HEK293 (cell line): ENCODE measurements at regions not wholly inside any gene's neighbourhood (a gene's known extent, or its start where the extent isn't known, plus 50 kb on each side); places are given as distances from the start of the nearest gene placed in this dataset.

Source experiments
- ATF2 ChIP-seq: fragments of 450-650 bp; formaldehyde crosslinking; IDR thresholded peaks from 2 replicates; pipeline ENCODE4 v1.5.1; 2016; ENCODE audit warnings: missing biosample characterization, missing genetic modification characterization, low read depth
- ELK4 ChIP-seq: IDR thresholded peaks from 2 replicates; pipeline ENCODE4 v1.6.1; 2011; ENCODE audit warnings: mild to moderate bottlenecking, low read depth, low read length, borderline replicate concordance
- GLI2 ChIP-seq: fragments of 450-650 bp; formaldehyde crosslinking; IDR thresholded peaks from 2 replicates; pipeline ENCODE4; 2017; ENCODE audit warnings: missing biosample characterization, missing genetic modification characterization, low read depth, borderline replicate concordance
- INSM2 ChIP-seq: fragments of 450-650 bp; formaldehyde crosslinking; IDR thresholded peaks from 2 replicates; pipeline ENCODE4 v1.5.1; 2016; ENCODE audit warnings: missing biosample characterization, missing genetic modification characterization
- KLF8 ChIP-seq: fragments of 450-650 bp; formaldehyde crosslinking; IDR thresholded peaks from 2 replicates; pipeline ENCODE4 v1.5.1; 2016; ENCODE audit warnings: missing biosample characterization, missing genetic modification characterization
- MYNN ChIP-seq: fragments of 450-650 bp; formaldehyde crosslinking; IDR thresholded peaks from 2 replicates; pipeline ENCODE4 v1.5.1; 2016; ENCODE audit warnings: missing biosample characterization, missing genetic modification characterization, borderline replicate concordance
- MZF1 ChIP-seq: fragments of 450-650 bp; formaldehyde crosslinking; IDR thresholded peaks from 2 replicates; pipeline ENCODE4 v1.5.1; 2017; ENCODE audit warnings: missing biosample characterization, missing genetic modification characterization, borderline replicate concordance
- ZBTB1 ChIP-seq: fragments of 450-650 bp; formaldehyde crosslinking; IDR thresholded peaks from 2 replicates; pipeline ENCODE4 v1.5.1; 2016; ENCODE audit warnings: missing biosample characterization, missing genetic modification characterization
- ZBTB20 ChIP-seq: fragments of 450-650 bp; formaldehyde crosslinking; IDR thresholded peaks from 2 replicates; pipeline ENCODE4 v1.5.1; 2016; ENCODE audit warnings: missing biosample characterization, missing genetic modification characterization
- ZFHX2 ChIP-seq: fragments of 450-650 bp; formaldehyde crosslinking; conservative IDR thresholded peaks from 2 replicates; pipeline ENCODE4 v1.5.1; 2016; ENCODE audit warnings: missing biosample characterization, missing genetic modification characterization
- ZNF138 ChIP-seq: fragments of 450-650 bp; formaldehyde crosslinking; IDR thresholded peaks from 2 replicates; pipeline ENCODE4 v1.5.1; 2016; ENCODE audit warnings: missing biosample characterization, missing genetic modification characterization, borderline replicate concordance
- ZNF248 ChIP-seq: fragments of 450-650 bp; formaldehyde crosslinking; IDR thresholded peaks from 2 replicates; pipeline ENCODE4 v1.5.1; 2017; ENCODE audit warnings: missing biosample characterization, missing genetic modification characterization
- ZNF280D ChIP-seq: fragments of 450-650 bp; formaldehyde crosslinking; IDR thresholded peaks from 2 replicates; pipeline ENCODE4 v1.5.1; 2016; ENCODE audit warnings: missing biosample characterization, missing genetic modification characterization
- ZNF292 ChIP-seq: fragments of 450-650 bp; formaldehyde crosslinking; IDR thresholded peaks from 2 replicates; pipeline ENCODE4 v1.5.1; 2016; ENCODE audit warnings: low read depth, missing biosample characterization, missing genetic modification characterization, borderline replicate concordance
- ZNF354C ChIP-seq: fragments of 450-650 bp; formaldehyde crosslinking; IDR thresholded peaks from 2 replicates; pipeline ENCODE4 v1.5.1; 2016; ENCODE audit warnings: missing biosample characterization, missing genetic modification characterization, low read depth, borderline replicate concordance
- ZNF449 ChIP-seq: fragments of 450-650 bp; formaldehyde crosslinking; IDR thresholded peaks from 2 replicates; pipeline ENCODE4 v1.5.1; 2017; ENCODE audit warnings: missing biosample characterization, mild to moderate bottlenecking, missing genetic modification characterization, moderate library complexity
- ZNF513 ChIP-seq: fragments of 450-650 bp; IDR thresholded peaks from 2 replicates; pipeline ENCODE4 v1.5.1; 2018; ENCODE audit warnings: missing biosample characterization, missing genetic modification characterization
- ZNF529 ChIP-seq: fragments of 450-650 bp; formaldehyde crosslinking; IDR thresholded peaks from 2 replicates; pipeline ENCODE4 v1.5.1; 2017; ENCODE audit warnings: missing genetic modification characterization, missing biosample characterization; ENCODE audit not compliant: insufficient replicate concordance
- ZNF544 ChIP-seq: fragments of 450-650 bp; formaldehyde crosslinking; IDR thresholded peaks from 2 replicates; pipeline ENCODE4 v1.5.0; 2017; ENCODE audit warnings: missing biosample characterization, missing genetic modification characterization
- ZNF629 ChIP-seq: fragments of 450-650 bp; formaldehyde crosslinking; IDR thresholded peaks from 2 replicates; pipeline ENCODE4 v1.5.1; 2017; ENCODE audit warnings: missing biosample characterization, missing genetic modification characterization
- ZNF664 ChIP-seq: fragments of 450-650 bp; formaldehyde crosslinking; IDR thresholded peaks from 2 replicates; pipeline ENCODE4 v1.5.1; 2016; ENCODE audit warnings: missing biosample characterization, missing genetic modification characterization
- ZNF692 ChIP-seq: fragments of 450-650 bp; formaldehyde crosslinking; IDR thresholded peaks from 2 replicates; pipeline ENCODE4 v1.5.1; 2016; ENCODE audit warnings: missing biosample characterization, missing genetic modification characterization
- ZNF747 ChIP-seq: fragments of 450-650 bp; formaldehyde crosslinking; IDR thresholded peaks from 2 replicates; pipeline ENCODE4 v1.5.1; 2016; ENCODE audit warnings: missing biosample characterization, missing genetic modification characterization
- ZSCAN23 ChIP-seq: fragments of 450-650 bp; formaldehyde crosslinking; IDR thresholded peaks from 2 replicates; pipeline ENCODE4 v1.5.1; 2016; ENCODE audit warnings: missing biosample characterization, missing genetic modification characterization
- ZSCAN4 ChIP-seq: fragments of 450-650 bp; formaldehyde crosslinking; IDR thresholded peaks from 2 replicates; pipeline ENCODE4 v1.5.1; 2017; ENCODE audit warnings: missing biosample characterization, missing genetic modification characterization

GRCh38 chr15:70493787-70494516, 269.4 kb downstream of the UACA start (continued):
- TF ChIP-seq ZNF692 (tag by site-specific recombination) (peak; percentile 84), ELK4 (no peak), MZF1 (tag by site-specific recombination) (no peak), ZNF354C (tag by site-specific recombination) (no peak), ZNF449 (peak; percentile 43; the same call in 1 of the 2 replicates), ZNF664 (tag by site-specific recombination) (peak; percentile 100), GLI2 (tag by site-specific recombination) (peak; percentile 98), MYNN (tag by site-specific recombination) (peak; percentile 35; the same call in 1 of the 2 replicates), ZBTB20 (tag by site-specific recombination) (peak; percentile 0), ZSCAN4 (tag by site-specific recombination) (peak; percentile 72), ZNF544 (tag by site-specific recombination) (no peak), ZNF292 (tag by site-specific recombination) (no peak), ZNF529 (tag by site-specific recombination) (peak; percentile 34), ZNF138 (tag by site-specific recombination) (no peak), ATF2 (peak; percentile 98), ZFHX2 (tag by site-specific recombination) (0 out of 2 replicates have a peak, but pooled peaks have one; percentile 31), ZNF280D (tag by site-specific recombination) (peak; percentile 75; the same call in 1 of the 2 replicates), ZNF747 (tag by site-specific recombination) (no peak), ZNF629 (tag by site-specific recombination) (peak; percentile 99), ZBTB1 (tag by site-specific recombination) (peak; percentile 98), ZNF513 (tag by site-specific recombination) (0 out of 2 replicates have a peak, but pooled peaks have one; percentile 37), ZSCAN23 (peak; percentile 100), KLF8 (peak; percentile 97), ZNF248 (tag by site-specific recombination) (0 out of 2 replicates have a peak, but pooled peaks have one; percentile 50), INSM2 (tag by site-specific recombination) (peak; percentile 99)
